ENCODE measurements at regions not wholly inside any gene's neighbourhood (a gene's known extent, or its start where the extent isn't known, plus 50 kb on each side); places are given as distances from the start of the nearest gene placed in this dataset.

DNA sequence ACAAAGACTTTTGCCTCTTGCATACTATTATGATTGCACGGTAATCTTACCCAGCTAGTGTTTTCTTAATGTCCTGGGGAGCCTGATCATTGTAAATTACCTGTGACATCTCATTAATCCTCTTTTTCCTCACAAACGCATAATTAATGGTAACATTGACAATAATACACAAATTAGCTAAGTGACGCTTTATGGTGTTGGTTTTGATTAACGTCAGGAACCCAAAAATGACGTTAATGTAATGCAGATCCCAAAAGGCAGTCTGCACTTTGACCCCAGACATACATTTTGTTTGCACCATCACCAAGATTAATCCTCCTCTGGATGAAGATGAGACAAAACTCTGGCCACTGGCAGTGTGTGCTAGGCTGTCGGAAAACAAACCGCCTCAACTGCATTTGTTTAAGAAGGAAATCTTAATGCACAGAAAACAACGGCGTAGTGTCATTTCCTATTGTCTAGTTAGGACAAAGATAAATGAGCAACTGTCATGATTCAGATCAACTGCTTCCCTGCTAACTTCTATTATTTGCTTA is 83.9 kb upstream of the CDIN1 start:
- DNase-seq (ENCODE audit: extremely low spot score), result no peak
- peaks cover 4 to 20% (median 15%) of the 10 kb centered on the region in 4 donors for H3K4me1 ChIP-seq
- intact Hi-C loops (cut with DNase I), result no loop called here
- 74% methylated on average over 9 of the region's 9 CpGs for WGBS
- H3K27ac ChIP-seq (replicated peaks in 1 of 4), result no peak overlapping the region
- no peaks in the 10 kb centered on the region for H3K36me3 ChIP-seq
- H3K27me3 ChIP-seq, result no peaks in the 10 kb centered on the region
- TF ChIP-seq POLR2AphosphoS5 (IDR thresholded peaks at IDR 0.05), result no peak
- TF ChIP-seq EP300 (IDR thresholded peaks at IDR 0.05), result no peak
- no peak for TF ChIP-seq POLR2A (IDR thresholded peaks at IDR 0.05; ENCODE audit: low read depth)
- TF ChIP-seq, protein P1, sequence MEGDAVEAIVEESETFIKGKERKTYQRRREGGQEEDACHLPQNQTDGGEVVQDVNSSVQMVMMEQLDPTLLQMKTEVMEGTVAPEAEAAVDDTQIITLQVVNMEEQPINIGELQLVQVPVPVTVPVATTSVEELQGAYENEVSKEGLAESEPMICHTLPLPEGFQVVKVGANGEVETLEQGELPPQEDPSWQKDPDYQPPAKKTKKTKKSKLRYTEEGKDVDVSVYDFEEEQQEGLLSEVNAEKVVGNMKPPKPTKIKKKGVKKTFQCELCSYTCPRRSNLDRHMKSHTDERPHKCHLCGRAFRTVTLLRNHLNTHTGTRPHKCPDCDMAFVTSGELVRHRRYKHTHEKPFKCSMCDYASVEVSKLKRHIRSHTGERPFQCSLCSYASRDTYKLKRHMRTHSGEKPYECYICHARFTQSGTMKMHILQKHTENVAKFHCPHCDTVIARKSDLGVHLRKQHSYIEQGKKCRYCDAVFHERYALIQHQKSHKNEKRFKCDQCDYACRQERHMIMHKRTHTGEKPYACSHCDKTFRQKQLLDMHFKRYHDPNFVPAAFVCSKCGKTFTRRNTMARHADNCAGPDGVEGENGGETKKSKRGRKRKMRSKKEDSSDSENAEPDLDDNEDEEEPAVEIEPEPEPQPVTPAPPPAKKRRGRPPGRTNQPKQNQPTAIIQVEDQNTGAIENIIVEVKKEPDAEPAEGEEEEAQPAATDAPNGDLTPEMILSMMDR (IDR thresholded peaks at IDR 0.05), result no peak
- no peak overlapping the region for H3K4me3 ChIP-seq
- no peaks in the 10 kb centered on the region for H3K9me3 ChIP-seq

- intact Hi-C loops (cut with DNase I), result no loop called here
- 66% methylated on average over 4 of the region's 4 CpGs for WGBS
- Histone ChIP-seq H3K36me3 (no peaks in the 10 kb centered on the region), H3K4me3 (peak overlapping the region in 2 of 4 donors; percentile 8 to 14), H3K9me3 (no peaks in the 10 kb centered on the region), H3K27ac (replicated peaks in 1 of 4) (no peak overlapping the region), H3K4me1 (peaks cover 8 to 35% (median 25%) of the 10 kb centered on the region in 4 donors), H3K27me3 (no peaks in the 10 kb centered on the region)
- DNase-seq (ENCODE audit: extremely low spot score), result no peak
- TF ChIP-seq EP300 (IDR thresholded peaks at IDR 0.05) (no peak), POLR2AphosphoS5 (IDR thresholded peaks at IDR 0.05) (no peak), POLR2A (IDR thresholded peaks at IDR 0.05; ENCODE audit: low read depth) (no peak)
- TF ChIP-seq, protein P1 (IDR thresholded peaks at IDR 0.05), result no peak
Measured at GRCh38 chr15:36497901-36498300, 81.5 kb upstream of the CDIN1 start.

GRCh38 chr15:36498401-36498800 is 81.0 kb upstream of the CDIN1 start:
- peaks cover 8 to 36% (median 25%) of the 10 kb centered on the region in 4 donors for H3K4me1 ChIP-seq
- H3K36me3 ChIP-seq, result no peaks in the 10 kb centered on the region
- DNase-seq (ENCODE audit: extremely low spot score), result no peak
- H3K9me3 ChIP-seq, result no peaks in the 10 kb centered on the region
- H3K27me3 ChIP-seq, result no peaks in the 10 kb centered on the region
- peak overlapping the region in 2 of 4 donors; percentile 8 to 14 for H3K4me3 ChIP-seq
- H3K27ac ChIP-seq (replicated peaks in 1 of 4), result no peak overlapping the region
- intact Hi-C loops (cut with DNase I), result no loop called here
- WGBS, result 72% methylated on average over 4 of the region's 4 CpGs
- no peak for TF ChIP-seq POLR2A (IDR thresholded peaks at IDR 0.05; ENCODE audit: low read depth)
- TF ChIP-seq, protein P1 (IDR thresholded peaks at IDR 0.05), result no peak
- no peak for TF ChIP-seq EP300 (IDR thresholded peaks at IDR 0.05)
- no peak for TF ChIP-seq POLR2AphosphoS5 (IDR thresholded peaks at IDR 0.05)

- no peaks in the 10 kb centered on the region for H3K9me3 ChIP-seq
- H3K36me3 ChIP-seq, result no peaks in the 10 kb centered on the region
- WGBS, result 40% methylated on average over 2 of the region's 2 CpGs
- no peaks in the 10 kb centered on the region for H3K27me3 ChIP-seq
- intact Hi-C loops (cut with DNase I), result no loop called here
- peaks cover 8 to 36% (median 25%) of the 10 kb centered on the region in 4 donors for H3K4me1 ChIP-seq
- peak overlapping the region in 2 of 4 donors; percentile 8 to 14 for H3K4me3 ChIP-seq
- no peak for TF ChIP-seq POLR2AphosphoS5 (IDR thresholded peaks at IDR 0.05)
- H3K27ac ChIP-seq (replicated peaks in 1 of 4), result no peak overlapping the region
- no peak for DNase-seq (ENCODE audit: extremely low spot score)
Measured at GRCh38 chr15:36498916-36499315, 80.5 kb upstream of the CDIN1 start.

DNA sequence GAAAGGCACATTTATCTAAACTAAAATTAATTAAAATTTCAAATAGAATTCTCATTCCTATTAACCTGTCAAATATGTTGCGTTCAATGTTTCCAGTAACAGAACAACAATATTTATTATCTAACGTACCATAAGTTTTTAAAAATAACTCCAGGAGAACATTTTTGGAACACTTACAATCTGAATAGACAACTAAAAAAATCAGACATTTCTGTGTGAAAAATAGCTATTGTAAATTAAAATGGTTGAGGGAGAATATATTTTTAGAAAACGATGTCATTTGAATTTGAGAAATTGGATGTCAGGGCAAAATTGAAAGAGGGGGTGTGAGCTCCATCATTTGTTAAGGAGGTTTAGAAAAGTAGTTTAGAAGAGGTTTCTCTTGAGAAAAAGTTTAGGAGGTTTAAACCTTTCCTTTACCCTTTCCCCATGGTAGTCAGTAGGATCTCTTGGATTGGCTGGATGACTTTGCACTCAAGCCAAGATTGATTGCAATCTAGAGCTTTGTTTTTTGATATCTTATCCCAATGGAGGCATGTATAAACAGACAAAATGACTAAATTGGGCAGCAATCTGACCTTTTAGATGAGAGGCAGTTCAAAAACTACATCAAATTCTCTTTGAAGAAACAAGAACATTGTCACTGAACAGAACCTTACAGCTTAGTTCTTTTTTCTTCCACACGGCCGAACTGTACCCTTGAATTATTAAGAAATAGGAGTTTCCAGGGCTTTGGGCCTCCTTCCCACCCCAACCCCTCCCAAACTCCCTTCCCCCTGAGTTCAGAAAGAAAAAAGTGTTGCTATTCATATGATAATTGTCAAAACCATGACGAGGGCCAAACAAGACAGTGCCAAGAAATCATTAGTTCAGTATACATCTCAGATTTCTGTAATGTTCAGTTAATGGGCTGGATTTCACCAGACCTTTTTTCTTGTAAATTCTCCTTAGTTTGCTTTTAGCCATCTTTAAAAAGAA is 79.7 kb upstream of the CDIN1 start:
- Histone ChIP-seq H3K36me3 (no peaks in the 10 kb centered on the region), H3K27ac (replicated peaks in 1 of 4) (peak overlapping the region in 2 of 4 donors; percentile 15 to 25), H3K4me1 (peaks cover 8 to 36% (median 25%) of the 10 kb centered on the region in 4 donors), H3K9me3 (no peaks in the 10 kb centered on the region), H3K27me3 (no peaks in the 10 kb centered on the region), H3K4me3 (no peak overlapping the region)
- intact Hi-C loops (cut with DNase I), result loop anchor here (2.0 to 5.0 kb wide), 2 partner anchors 383 to 638 kb away; no protein-coding TSS in a partner anchor
- no peak for TF ChIP-seq POLR2A (IDR thresholded peaks at IDR 0.05; ENCODE audit: low read depth)
- TF ChIP-seq, protein P1 (IDR thresholded peaks at IDR 0.05), result no peak
- TF ChIP-seq POLR2AphosphoS5 (IDR thresholded peaks at IDR 0.05), result no peak
- WGBS, result 57% methylated on average over 6 of the region's 6 CpGs
- DNase-seq (ENCODE audit: extremely low spot score), result no peak

Data from esophagus muscularis mucosa (tissue), 4 donors.